AG08395 (cell line): ENCODE measurements at regions not wholly inside any gene's neighbourhood (a gene's known extent, or its start where the extent isn't known, plus 50 kb on each side); places are given as distances from the start of the nearest gene placed in this dataset.
"Not testable (repeated sequence)": the region's sequence is repeated elsewhere in the genome, so short reads cannot be mapped to it uniquely, and the experiment has no call there.

Source experiments
- DNase-seq: peaks from one replicate; pipeline ENCODE4 v3.0.0; 2012; ENCODE audit warnings: mixed read lengths, low spot score

GRCh38 chr9:105114318-105114717 lies 130.1 kb upstream of the SLC44A1 start:
- DNase-seq = no peak

DNA sequence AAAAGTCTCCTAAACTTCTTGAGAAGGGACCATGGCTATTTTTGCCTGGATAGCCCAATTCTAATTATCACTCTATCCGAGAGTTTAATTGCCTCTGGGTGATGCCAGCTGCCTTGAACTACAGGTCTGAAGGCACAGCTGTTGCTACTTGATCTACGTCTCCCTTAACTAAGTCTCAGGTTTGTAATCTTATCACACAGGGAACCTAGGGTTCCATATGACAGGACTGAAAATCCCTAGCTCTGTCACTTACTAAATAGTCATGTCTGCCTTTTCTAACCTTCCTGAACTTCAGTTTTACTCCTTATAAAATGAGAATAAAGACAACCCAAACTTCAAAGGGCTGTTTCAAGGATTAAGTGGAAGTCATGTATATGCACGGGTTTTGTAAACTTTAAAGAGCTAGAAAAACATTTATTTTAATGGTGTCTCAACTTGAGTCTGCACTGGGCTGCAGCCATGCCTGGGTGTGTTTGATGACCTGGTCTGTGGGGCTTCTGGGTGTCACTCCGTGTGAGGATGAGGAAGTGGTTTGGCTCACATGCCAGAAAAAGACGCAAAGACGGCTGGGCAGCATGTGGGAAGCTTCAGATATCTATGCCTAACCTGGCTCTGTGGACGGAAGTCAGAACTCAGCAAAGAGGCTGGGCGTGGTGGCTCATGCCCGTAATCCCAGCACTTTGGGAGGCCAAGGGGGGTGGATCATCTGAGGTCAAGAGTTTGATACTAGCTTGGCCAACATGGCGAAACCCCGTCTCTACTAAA lies 129.3 kb upstream of the SLC44A1 start:
- DNase-seq = peak; percentile 38

DNA sequence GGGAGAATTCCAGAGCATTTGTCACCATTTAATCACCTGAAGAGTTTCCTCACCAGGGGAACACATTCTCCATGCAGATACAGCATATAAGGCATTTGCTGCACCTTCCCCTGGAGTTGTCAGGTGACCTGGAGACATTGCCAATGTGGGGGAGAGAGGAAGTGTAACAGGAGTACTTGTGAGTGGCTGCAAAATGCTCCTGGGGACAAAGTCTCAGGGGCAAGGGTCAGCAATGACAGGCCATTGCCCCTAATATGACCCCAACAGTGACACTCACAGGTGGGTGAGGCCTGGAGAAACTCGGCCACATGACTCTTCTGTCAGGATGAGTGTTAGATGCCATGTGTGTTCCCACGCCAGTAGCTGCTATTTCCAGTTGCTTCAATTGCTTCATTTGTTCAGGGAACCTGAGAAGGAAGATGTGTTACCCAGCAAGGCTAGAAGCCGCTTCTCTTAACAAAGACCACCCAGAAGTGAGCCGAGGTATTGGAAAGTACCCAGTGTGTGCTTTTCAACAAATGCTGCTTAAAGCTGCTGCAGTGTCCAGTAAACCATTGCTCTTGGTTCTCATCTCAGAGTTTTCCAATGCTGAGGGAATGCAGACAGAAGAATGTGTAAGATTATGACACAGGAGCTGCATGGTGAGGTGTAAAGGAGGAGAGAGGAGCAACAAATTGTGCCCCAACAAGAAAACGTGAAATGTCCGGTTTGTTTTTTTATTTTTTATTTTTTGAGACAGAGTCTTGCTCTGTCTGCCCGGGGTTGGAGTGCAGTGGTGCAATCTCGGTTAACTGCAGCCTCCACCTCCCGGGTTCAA lies 128.2 kb upstream of the SLC44A1 start:
- DNase-seq = no peak

GRCh38 chr9:105117234-105117633 lies 127.2 kb upstream of the SLC44A1 start:
- no peak for DNase-seq

GRCh38 chr9:105118636-105119035 lies 125.8 kb upstream of the SLC44A1 start:
- no peak for DNase-seq

DNA sequence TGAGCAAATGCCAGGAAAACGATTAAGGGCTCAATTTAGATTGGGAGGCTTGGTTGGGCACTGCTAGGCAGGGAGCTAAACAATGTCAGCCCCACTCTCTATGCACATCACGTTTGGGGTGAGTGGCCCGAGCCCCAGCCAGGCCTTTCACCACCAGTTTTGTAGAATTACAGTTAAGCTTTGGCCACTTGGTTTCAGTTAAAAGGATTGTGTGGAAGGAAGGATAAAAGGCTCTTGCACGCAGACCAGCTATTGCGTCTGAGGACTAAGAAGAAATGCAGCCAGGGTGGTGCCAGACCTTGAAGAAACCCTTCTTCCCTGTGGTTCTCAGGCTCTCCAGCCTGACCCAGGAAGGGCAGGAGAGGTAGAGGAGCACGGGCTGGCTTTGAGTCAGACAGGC lies 125.3 kb upstream of the SLC44A1 start:
- no peak for DNase-seq

- no peak for DNase-seq
Observed at GRCh38 chr9:105121861-105122430, 122.5 kb upstream of the SLC44A1 start.

GRCh38 chr9:105124598-105124997 lies 119.9 kb upstream of the SLC44A1 start:
- not testable (repeated sequence) for DNase-seq

DNA sequence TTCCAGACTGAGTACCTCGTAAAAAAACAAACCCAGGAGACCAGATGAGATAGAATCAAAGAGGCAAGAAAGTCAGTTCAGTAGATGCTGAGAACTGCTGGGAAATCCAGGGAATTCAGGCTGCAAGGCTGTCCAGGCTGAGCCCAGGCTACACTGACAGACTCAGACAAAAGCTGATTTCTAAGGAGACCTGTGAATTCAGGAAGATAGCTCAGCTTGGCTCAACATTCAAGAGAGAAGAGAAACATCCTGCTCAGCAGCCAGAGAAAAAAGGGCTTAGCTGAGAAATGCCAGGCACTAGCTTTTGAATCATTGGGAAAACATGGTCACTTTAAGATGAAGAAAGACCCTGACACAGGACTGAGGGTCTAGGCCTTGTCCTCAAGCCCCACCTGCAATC lies 118.2 kb upstream of the SLC44A1 start:
- no peak for DNase-seq

DNA sequence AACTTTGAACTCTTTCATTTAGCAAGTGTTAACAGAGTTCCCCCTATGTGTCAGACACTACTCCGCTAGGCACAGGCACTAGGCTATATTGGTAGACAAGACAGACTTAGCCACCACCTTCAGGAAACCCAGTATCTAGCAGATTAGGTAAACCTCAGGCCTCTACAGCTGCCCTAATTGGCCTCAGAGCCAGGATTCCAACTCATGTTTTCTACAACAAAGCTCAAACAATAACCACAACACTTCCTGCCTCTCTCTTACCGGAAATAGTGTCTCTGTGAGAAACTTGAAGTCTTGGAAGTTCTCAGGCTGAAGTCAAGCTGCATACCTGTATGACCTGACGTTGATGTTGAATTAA lies 116.6 kb upstream of the SLC44A1 start:
- no peak for DNase-seq

GRCh38 chr9:105128908-105129600 lies 115.4 kb upstream of the SLC44A1 start:
- no peak for DNase-seq

GRCh38 chr9:105129731-105130130 lies 114.7 kb upstream of the SLC44A1 start:
- no peak for DNase-seq

GRCh38 chr9:105131981-105132380 lies 112.5 kb upstream of the SLC44A1 start:
- DNase-seq = no peak

- DNase-seq = peak; percentile 75
Observed at GRCh38 chr9:105132606-105133005, 111.8 kb upstream of the SLC44A1 start.

GRCh38 chr9:105138306-105138801 lies 106.1 kb upstream of the SLC44A1 start:
- no peak for DNase-seq

DNA sequence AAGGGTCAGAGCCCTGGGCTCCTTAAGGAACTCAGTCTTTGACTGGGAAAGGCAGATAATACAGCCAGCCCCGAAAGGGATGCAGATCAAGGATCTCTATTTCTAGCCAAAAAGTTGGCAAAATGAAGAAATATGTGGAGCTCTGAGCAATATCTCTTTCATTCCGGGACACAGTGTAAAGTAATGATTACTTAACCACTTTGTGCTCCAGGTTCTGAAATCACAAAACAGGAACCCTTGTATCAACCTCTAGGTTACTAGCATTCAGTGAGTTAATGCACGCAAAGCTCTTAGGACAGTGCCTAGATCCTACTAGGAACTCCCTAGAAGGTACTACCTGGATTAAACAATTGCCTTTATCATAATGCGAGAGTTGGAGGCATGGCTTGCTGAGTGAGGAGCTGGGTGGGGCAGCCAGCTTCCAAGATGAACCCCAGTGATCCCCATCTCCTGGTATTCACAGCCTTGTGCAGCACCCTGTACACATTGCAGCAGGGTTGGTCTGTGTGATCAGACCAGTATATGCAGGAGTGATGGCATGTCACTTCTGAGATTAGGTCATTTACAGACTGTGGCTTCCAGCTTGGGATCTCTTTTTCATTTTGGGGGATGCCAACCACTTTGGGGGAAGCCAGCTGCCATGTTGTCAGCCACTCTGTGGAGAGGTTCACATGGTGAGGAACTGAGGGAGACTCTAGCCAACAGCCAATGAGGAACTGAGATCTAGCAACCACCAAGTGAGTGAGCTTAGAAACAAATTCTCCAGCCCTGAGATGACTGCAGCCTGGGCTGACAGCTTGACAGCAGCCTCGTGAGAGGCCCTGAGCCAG lies 103.1 kb upstream of the SLC44A1 start:
- DNase-seq = no peak

DNA sequence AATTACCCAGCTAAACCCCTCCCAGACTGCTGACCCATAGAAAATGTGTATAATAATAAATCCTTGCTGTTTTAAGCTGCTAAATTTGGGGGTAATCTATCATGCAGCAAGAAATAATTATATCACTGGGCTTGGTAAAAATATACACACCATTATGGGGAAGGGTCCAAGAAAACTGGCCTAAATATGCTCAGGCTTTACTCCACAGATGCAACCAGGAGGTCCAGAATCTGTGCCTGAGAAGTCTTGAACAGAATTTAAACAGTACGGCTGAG lies 102.5 kb upstream of the SLC44A1 start:
- no peak for DNase-seq

DNA sequence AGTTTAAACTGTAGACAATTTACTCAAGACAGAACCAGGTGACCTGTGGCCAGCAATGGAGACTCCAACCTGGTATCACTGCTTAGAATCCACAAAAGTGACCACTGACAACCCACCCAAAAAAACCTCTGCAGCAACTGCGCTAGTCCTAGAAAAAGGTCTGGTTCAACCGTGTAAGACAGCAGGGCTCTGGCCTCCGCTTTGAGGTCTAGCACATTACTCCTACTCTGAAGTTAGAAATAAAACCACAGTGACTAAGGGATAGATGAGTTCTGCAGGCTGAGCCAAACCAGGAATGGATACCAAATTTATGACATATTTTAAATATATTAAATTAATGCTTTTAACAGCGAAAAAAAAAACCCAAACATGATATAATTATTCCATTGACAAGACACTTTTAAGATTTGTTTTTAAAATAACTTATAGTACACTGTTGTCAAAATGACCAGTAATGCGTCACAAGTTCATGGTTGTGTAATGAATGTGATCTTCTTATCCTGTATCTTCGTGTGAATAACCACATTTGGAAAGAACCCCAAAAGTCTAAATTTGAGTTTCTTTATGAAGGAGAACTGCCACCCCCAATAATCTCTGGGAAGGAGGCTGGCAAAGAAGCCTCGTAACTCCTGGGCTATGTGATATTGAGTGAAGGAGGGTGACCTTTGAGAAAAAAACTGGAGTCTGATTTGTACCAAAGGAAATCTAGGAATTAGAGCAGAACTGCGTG lies 101.9 kb upstream of the SLC44A1 start:
- peak; percentile 56 for DNase-seq

- no peak for DNase-seq
Observed at GRCh38 chr9:105143136-105143430, 101.4 kb upstream of the SLC44A1 start.

GRCh38 chr9:105144076-105144475 lies 100.4 kb upstream of the SLC44A1 start:
- no peak for DNase-seq

DNA sequence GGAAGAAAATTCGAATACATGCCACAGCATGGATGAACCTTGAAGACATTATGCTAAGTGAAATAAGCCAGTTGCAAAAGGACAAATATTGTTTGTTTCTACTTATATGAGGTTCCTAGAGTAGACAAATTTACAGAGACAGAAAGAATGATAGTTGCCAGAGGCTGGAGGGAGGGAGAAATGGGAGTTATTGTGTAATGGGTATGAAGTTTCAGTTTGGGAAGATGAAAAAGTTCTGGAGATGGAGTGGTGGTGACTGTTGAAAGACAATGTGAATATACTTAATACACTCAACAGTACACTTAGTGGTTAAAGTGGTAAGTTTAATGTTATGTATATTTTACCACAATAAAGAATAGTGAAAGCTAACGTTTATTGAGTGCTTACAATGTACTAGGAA lies 99.6 kb upstream of the SLC44A1 start:
- no peak for DNase-seq
